HG02623 (cell line): ENCODE measurements at regions not wholly inside any gene's neighbourhood (a gene's known extent, or its start where the extent isn't known, plus 50 kb on each side); places are given as distances from the start of the nearest gene placed in this dataset.
"Not testable (repeated sequence)": the region's sequence is repeated elsewhere in the genome, so short reads cannot be mapped to it uniquely, and the experiment has no call there.

Experiments used
- ATAC-seq: cut with Tn5 transposase; IDR thresholded peaks from one replicate; pipeline ENCODE4 v1.9.1; 2021; ENCODE audit warnings: moderate library complexity; ENCODE audit not compliant: unreplicated experiment

- ATAC-seq = no peak
Observed at GRCh38 chr6:84847390-84848160, 83.2 kb upstream of the TBX18 start.

- ATAC-seq = no peak
Observed at GRCh38 chr6:84842525-84843166, 78.2 kb upstream of the TBX18 start.

GRCh38 chr6:84837068-84837866 is 72.9 kb upstream of the TBX18 start:
- not testable (repeated sequence) for ATAC-seq

- peak; percentile 50 for ATAC-seq
Observed at GRCh38 chr6:84836366-84836765, 72.0 kb upstream of the TBX18 start.

GRCh38 chr6:84835340-84835739 is 70.9 kb upstream of the TBX18 start:
- ATAC-seq = no peak

- not testable (repeated sequence) for ATAC-seq
Observed at GRCh38 chr6:84831924-84832323, 67.5 kb upstream of the TBX18 start.

- ATAC-seq = no peak
Observed at GRCh38 chr6:84825461-84825860, 61.1 kb upstream of the TBX18 start.

- ATAC-seq = not testable (repeated sequence)
Observed at GRCh38 chr6:84821314-84821713, 56.9 kb upstream of the TBX18 start.

- ATAC-seq = no peak
Observed at GRCh38 chr6:84816741-84817140, 52.3 kb upstream of the TBX18 start.

GRCh38 chr6:84815896-84816735 is 51.7 kb upstream of the TBX18 start:
- ATAC-seq = no peak
